ENCODE measurements at regions not wholly inside any gene's neighbourhood (a gene's known extent, or its start where the extent isn't known, plus 50 kb on each side); places are given as distances from the start of the nearest gene placed in this dataset.

- no peak for DNase-seq (ENCODE audit: low read depth)
Measured at GRCh38 chr7:17019106-17019505, 137.3 kb upstream of the AGR3 start.

GRCh38 chr7:17020250-17020649 is 138.5 kb upstream of the AGR3 start:
- no peak for DNase-seq (ENCODE audit: low read depth)

GRCh38 chr7:17021205-17021604 is 139.4 kb upstream of the AGR3 start:
- no peak for DNase-seq (ENCODE audit: low read depth)

- DNase-seq (ENCODE audit: low read depth), result peak; percentile 19
Measured at GRCh38 chr7:17022920-17023319, 141.1 kb upstream of the AGR3 start.

GRCh38 chr7:17026269-17026668 is 144.5 kb upstream of the AGR3 start:
- no peak for DNase-seq (ENCODE audit: low read depth)

- no peak for DNase-seq (ENCODE audit: low read depth)
Measured at GRCh38 chr7:17027143-17027788, 145.5 kb upstream of the AGR3 start.

- no peak for DNase-seq (ENCODE audit: low read depth)
Measured at GRCh38 chr7:17027789-17028152, 146.0 kb upstream of the AGR3 start.

GRCh38 chr7:17029150-17029549 is 147.4 kb upstream of the AGR3 start:
- DNase-seq (ENCODE audit: low read depth), result no peak

GRCh38 chr7:17030559-17030958 is 148.8 kb upstream of the AGR3 start:
- DNase-seq (ENCODE audit: low read depth), result no peak

GRCh38 chr7:17031906-17032551 is 150.2 kb upstream of the AGR3 start:
- DNase-seq (ENCODE audit: low read depth), result no peak

GRCh38 chr7:17033245-17033644 is 151.5 kb upstream of the AGR3 start:
- no peak for DNase-seq (ENCODE audit: low read depth)

GRCh38 chr7:17036584-17036983 is 154.8 kb upstream of the AGR3 start:
- no peak for DNase-seq (ENCODE audit: low read depth)

- no peak for DNase-seq (ENCODE audit: low read depth)
Measured at GRCh38 chr7:17037356-17037755, 155.6 kb upstream of the AGR3 start.

GRCh38 chr7:17038160-17038782 is 156.5 kb upstream of the AGR3 start:
- DNase-seq (ENCODE audit: low read depth), result no peak

- DNase-seq (ENCODE audit: low read depth), result no peak
Measured at GRCh38 chr7:17038783-17039170, 157.0 kb upstream of the AGR3 start.

- DNase-seq (ENCODE audit: low read depth), result no peak
Measured at GRCh38 chr7:17039372-17039771, 157.6 kb upstream of the AGR3 start.

GRCh38 chr7:17040716-17041115 is 158.9 kb upstream of the AGR3 start:
- no peak for DNase-seq (ENCODE audit: low read depth)

- DNase-seq (ENCODE audit: low read depth), result no peak
Measured at GRCh38 chr7:17041324-17041723, 159.5 kb upstream of the AGR3 start.

GRCh38 chr7:17042211-17042610 is 160.4 kb upstream of the AGR3 start:
- DNase-seq (ENCODE audit: low read depth), result no peak

GRCh38 chr7:17043012-17043877 is 161.5 kb upstream of the AGR3 start:
- DNase-seq (ENCODE audit: low read depth), result no peak

- DNase-seq (ENCODE audit: low read depth), result no peak
Measured at GRCh38 chr7:17044396-17044795, 162.6 kb upstream of the AGR3 start.

- no peak for DNase-seq (ENCODE audit: low read depth)
Measured at GRCh38 chr7:17044861-17045260, 163.1 kb upstream of the AGR3 start.

- DNase-seq (ENCODE audit: low read depth), result no peak
Measured at GRCh38 chr7:17046259-17046658, 164.5 kb upstream of the AGR3 start.
